Stimulated activated CD4-positive, alpha-beta T cell treated with anti-CD3 and anti-CD28 coated beads, TNF-alpha, amount 100 ng/mL, for 1 hour (primary cell): ENCODE measurements at regions not wholly inside any gene's neighbourhood (a gene's known extent, or its start where the extent isn't known, plus 50 kb on each side); places are given as distances from the start of the nearest gene placed in this dataset.

Experiments used
- DNase-seq, 3 donors: peaks; one replicate each; pipeline ENCODE4 v3.0.0-alpha.2; 2020; ENCODE audit warnings: low read depth in 3 of 3, low spot score in 1 of 3

DNA sequence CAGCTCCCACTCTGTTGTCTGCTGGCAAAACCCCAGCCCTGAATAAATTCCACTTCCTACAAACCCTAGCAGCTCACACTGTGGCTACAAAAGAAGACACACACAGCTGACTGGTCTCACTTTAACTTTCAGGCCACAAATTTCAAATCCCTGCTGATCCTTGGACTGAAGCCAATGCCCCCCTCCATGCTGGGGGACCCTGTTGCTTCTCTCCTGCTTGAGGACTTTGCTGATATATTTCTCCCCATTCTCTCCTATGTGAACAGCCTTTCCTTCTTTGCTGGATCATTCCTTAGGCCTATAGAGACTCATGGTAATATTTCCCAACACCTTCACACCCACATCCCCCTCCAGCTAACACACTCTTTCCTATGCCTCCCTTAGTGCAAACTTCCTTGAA is 79.6 kb upstream of the ADRA1B start:
- no peak for DNase-seq

DNA sequence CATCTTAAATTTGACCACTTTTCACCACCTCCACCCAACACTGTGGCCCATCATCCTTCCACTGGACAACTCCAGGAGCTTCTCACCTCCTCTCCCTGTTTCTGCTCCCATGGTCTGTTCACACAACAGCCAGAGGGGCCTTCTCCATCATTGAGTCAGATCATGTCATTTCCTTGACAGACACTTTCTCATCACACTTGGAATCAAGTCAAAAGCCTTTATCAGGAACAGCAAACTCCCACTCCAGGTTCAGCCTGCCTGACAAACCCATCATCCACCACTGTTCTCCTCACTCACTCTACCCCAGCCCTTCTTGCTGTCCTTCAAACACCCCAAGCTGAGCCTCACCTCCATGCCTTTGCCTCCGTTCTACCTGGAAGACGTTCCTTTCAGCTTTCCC is 78.4 kb upstream of the ADRA1B start:
- DNase-seq, result no peak

DNA sequence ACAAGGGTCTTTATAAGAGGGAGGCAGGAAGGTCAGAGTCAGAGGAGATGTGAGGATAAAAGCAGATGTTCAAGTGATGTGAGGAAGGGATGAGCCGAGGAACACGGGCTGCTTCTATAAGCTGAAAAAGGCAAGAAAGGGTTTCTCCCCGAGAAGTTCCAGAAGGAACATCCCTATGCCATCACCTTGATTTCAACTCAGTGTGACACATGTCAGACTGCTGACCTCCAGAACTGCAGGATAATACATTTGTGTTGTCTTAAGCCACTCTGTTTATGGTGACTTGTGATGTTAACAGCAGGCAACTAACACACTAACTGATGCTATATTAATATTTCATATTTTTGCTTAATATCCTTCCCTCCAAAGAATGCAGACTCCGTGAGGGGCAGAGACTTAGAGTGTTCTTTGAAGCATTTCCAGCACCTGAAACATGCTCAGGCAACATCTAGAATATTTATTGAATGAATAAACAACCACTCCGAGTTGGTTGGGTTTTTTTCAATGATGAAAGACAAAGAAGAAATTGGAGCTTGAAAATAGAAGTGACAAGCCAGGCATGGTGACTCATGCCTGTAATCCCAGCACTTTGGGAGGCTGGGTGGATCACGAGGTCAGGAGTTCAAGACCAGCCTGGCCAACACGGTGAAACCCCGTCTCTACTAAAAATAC is 77.6 kb upstream of the ADRA1B start:
- no peak for DNase-seq

DNA sequence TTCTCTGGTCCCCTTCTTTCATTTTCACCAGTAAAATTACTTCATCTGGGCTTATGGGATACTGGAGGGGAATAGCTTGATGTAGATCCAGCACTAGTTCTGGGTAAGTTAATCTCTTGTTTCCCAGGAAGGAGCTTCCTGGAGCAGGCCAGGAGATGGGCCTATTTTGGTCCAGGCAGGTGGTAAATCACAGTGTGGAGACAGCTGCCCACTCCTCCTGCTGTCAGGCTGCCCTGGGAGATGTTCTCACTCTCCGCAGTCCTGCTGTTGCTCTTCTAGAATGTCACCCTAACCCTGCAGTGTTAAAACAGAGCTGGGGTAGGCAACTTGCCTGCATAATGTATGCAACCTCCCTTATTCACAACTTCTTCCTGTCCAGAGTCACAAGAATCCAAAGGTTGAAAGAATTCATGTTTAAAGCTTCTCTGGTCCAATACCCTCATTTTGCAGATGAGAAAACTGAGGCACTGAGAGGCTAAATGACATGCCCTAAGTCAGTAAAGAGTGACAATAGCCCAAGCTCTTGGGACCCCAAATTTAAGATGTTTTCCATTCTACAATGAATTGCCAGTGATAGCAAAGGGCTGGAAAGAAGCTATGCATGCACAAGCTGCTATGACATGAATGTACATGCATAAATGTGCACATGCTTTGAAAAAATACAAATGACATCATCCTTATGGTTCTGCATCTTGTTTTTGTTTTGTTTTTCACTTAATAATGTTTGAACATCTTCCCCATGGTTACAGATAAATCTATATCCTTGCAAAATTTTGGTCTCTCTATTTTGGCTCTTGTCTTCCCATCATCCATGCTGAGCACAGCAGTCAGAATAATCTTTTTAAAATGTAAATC is 71.8 kb upstream of the ADRA1B start:
- DNase-seq, result no peak

DNA sequence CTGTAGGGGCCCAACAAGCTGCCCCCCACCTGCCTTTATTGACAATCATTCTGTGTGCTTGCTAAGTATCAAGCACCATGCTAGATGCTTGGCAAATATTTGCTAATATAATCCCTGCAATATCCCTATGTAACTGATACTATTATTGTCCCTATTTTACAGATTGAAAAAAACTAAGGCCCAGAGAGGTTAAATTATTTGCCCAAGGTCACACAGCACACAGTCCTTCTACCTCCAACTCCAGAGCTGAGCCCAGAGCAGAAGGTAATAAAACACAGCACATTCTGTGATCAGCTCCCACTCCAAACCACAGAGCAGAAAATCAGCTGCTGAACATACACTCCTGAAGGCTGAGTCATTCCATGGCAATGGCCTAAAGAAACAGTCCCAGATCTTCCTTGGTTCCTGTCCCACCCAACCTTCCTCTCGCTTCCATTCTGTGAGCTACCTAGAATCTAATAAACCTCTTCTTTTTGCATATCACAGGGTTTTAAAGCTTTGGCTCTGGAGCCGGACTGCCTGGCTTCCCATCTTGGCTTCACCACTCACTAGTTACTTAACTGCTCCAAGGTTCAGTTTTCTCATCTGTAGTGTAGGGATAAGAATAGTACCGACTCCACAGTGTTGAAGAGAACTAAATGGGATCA is 66.7 kb upstream of the ADRA1B start:
- no peak for DNase-seq

DNA sequence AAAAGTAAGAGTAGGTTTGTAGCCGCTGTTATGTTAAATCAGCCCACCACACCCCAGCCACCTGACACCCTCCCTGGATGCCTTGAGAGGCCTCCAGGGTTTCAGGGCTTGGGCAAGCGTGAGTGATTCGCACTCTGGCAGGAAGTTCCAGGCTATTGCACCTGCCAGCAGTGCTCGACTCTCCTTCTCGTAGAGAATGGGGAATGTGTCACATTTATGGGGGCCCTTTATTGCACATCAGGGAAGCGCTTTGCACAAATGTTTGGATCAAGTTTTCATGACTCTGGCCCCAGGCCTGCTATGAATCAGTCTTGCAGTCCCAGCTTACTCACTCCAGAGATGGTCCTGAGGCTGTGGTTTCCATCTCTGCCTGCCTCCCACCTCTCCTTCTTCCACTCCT is 66.1 kb upstream of the ADRA1B start:
- no peak for DNase-seq

DNA sequence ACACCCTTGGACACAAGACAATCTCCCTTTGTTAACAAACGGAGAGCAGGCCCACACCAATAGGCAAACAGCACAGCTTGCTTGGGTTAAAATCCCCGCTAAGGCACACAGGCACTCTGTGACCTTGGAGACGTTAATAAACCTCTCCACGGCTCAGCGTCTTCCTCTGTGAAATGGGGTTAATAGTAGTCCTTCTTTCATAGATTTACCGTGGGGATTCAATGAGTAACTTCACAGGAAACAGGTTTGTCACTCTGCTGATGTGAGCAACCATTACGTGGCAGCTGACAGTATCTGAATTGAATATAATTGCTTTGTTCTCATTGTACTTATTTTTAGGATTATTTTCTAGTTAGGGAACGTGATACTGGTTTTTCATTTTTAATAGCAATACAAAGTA is 65.2 kb upstream of the ADRA1B start:
- DNase-seq, result no peak

DNA sequence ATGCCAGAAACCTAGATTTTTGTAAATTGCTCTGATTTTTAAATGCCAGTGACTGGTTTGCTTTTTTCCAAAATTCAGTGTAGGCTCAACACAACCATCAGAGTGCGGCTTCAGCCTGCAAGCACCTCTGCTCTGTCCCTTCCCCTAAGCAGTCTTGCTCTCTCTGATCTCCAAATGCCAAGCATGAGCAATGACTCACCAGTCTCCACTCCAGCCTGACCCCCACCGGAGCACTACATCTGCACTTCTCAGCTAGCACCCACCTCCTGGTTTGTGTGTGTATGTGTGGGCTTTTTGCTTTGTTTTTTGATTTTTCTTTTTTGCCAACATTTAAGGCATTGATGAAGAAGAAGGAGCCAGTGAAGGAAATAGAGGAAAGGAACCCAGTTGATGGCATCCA is 61.4 kb upstream of the ADRA1B start:
- no peak for DNase-seq

DNA sequence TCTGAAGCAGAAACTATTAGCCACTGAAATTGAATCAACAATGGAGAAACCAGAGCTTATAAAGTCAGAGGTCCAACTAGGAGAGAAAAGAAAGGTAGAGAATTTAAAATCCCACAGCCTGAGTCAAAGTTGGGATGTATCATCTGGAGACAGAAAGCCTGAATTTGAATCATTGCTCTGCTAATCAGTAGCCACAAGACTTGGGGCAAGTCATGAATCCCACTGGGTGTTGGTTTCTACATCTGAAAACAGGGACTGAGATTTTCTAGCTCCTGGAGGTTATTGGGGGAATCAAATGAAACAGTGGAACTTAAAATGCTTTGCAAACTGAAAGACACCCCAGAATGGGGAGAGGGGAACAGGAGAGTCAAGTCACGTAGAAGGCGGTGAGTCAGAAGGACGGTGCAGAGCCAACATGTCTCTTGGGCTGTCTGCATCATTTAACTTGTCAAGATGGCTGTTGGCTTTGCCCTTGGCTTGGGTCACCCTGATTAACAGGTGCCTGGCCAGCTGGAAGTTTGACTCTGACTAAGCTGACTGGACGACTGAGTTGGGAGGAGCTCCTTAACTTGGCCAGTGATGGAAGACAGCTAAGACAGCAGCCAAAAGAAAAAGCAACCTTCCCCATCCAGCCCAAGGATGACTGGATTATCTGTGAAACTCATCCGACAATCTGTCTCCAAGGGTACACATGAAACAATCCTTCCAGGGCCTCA is 60.6 kb upstream of the ADRA1B start:
- DNase-seq, result no peak

DNA sequence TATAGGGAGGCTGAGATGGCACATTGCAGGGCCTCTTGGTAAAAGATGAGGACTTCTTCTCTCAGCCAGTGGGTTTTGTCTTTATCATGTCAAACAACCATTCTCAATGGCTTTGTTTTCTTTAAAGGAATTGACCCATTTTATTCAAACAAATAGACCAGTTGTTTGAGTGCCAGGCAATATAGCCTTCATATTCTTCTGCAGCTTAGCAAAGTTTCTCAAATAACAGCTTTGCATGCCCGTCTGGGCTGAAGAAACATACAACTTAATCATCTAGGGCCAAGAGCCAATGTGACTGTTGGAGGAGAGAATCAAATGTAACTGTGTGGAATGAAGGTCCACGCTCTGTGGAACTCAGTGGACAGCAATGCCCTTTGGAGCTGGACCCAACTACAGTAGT is 57.4 kb upstream of the ADRA1B start:
- DNase-seq, result no peak

DNA sequence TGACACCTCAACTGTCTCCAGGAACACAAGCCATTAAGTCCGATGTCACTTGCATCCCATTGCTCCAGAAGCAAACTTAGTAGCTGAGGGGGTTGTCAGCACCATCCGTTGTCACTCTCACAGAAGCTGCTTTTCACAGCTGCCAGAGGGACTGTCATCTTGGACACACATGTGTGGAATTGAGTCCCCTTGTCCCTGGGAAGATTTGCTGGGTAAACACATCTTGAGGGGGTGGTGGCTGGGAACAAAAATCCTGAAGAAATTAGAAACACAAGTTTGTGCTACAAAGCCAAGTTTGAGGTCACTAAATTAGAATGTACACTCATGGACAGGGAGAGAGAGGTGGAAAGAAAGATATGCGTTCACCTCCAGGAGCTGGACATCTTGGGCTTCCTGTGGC is 55.2 kb upstream of the ADRA1B start:
- no peak for DNase-seq

DNA sequence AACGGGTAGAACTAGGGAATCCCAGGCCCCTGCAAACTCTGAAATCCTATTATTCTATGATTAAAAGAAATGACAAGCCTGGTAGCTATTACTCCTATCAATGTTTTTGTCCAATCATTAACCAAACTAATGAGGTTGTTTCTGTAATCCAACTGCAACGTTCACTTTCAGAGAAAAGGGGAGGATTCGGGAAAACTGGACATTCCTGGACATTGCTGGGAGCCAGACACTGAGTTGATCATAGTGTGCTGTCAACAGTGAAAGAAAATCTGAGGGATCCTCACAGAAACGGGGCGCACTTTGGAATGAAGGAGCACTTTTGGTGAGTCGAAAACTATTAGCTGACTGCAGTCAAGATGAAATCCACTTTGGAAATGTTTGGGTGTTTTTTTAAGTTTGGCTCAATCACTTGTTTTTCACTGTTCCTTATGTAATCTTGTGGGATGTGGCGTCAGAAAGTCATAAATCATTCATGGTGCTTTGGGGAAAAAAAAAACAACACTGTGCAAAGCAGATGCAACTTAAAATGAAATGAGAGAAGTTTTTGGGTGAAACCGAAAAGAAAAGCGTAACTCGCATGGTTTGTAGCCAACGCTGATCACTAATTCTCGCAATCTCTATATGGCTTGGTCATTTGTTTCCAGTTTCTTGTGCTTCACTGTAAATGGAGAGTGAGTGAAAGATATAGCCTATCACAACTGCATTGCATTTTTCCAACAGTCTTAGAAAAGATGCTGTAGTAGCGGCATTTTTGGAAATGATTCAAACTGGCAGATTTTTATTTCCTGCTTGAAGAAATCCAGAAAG is 51.2 kb upstream of the ADRA1B start:
- DNase-seq, result no peak

DNA sequence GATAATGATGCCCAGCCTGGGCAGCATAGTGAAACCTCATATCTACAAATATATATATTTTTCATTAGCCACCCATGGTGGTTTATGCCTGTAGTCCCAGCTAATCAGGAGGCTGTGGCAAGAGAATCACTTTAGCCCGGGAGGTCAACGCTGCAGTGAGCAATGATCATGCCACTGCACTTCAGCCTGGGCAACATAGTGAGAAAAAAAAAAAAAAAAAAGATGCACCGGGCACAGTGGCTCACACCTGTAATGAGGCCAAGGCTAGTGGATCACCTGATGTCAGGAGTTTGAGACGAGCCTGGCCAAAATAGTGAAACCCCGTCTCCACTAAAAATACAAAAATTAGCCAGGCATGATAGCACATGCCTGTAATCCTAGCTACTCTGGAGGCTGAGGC is 50.2 kb upstream of the ADRA1B start:
- no peak for DNase-seq
